ENCODE measurements at regions not wholly inside any gene's neighbourhood (a gene's known extent, or its start where the extent isn't known, plus 50 kb on each side); places are given as distances from the start of the nearest gene placed in this dataset.

DNA sequence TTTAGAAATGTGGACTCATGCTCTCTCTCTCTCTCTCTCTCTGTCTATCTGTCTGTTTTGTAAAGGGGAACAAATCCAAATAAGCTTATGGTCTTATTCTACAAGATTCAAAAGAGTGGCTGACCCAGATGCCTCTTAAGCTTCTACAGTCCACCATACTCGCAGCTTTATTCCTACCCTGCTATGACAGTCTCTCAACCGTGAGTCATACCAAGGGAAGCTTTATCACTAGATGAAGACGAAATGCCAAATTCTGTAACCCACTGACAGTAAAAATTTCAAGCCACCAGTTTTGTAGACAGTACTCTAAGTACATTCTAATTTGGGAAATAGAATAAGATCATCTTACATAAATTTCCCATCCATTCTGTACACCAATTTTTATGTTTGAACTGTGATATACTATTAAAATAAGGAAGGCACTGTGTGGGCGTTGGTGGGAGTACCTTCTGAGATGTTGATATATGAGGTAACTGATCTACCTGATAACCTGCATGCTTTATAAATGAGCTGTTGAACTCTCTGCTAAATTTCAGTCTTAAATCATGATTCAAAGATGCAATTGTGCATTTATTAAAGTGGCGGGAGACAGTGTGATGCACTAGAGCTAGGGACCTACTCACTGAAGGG lies 153.2 kb downstream of the KLF6 start:
- H3K36me3 ChIP-seq = no peaks in the 10 kb centered on the region
- H3K9me3 ChIP-seq = no peaks in the 10 kb centered on the region
- H3K4me1 ChIP-seq = no peaks in the 10 kb centered on the region
- DNase-seq (no peak), ATAC-seq (no peak)
- H3K27me3 ChIP-seq = no peaks in the 10 kb centered on the region
- H3K4me3 ChIP-seq = no peak overlapping the region
- in situ Hi-C loops (cut with MboI; ENCODE audit: low sequenced_read_pairs in 4 of 4) = no loop called here
- TF ChIP-seq, protein P1, sequence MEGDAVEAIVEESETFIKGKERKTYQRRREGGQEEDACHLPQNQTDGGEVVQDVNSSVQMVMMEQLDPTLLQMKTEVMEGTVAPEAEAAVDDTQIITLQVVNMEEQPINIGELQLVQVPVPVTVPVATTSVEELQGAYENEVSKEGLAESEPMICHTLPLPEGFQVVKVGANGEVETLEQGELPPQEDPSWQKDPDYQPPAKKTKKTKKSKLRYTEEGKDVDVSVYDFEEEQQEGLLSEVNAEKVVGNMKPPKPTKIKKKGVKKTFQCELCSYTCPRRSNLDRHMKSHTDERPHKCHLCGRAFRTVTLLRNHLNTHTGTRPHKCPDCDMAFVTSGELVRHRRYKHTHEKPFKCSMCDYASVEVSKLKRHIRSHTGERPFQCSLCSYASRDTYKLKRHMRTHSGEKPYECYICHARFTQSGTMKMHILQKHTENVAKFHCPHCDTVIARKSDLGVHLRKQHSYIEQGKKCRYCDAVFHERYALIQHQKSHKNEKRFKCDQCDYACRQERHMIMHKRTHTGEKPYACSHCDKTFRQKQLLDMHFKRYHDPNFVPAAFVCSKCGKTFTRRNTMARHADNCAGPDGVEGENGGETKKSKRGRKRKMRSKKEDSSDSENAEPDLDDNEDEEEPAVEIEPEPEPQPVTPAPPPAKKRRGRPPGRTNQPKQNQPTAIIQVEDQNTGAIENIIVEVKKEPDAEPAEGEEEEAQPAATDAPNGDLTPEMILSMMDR (IDR thresholded peaks at IDR 0.05 in 4 of 5, conservative IDR thresholded peaks at IDR 0.05 in 1 of 5) = no peak
- H3K27ac ChIP-seq = no peak overlapping the region
- intact Hi-C loops (cut with DNase I; ENCODE audit: low total_unique reads) = no loop called here

DNA sequence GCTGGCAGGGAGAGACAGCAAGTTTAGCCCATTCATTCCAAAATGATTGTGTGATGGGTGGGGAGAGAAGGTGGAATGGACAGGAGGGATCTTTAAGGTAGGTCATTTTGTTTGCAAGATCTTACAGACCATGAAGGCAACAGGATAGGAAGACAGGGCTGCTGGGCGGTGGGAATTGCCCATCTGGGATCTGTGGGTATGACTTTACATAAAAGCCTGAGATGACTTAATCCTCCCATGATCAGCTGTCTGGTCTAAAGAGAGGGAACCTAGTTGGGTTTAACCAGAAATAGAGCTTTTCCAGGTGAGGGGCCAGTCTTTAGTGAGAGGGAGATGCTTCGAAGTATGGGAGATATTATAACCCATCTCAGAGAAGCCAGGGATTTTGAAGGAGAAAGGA lies 153.7 kb downstream of the KLF6 start:
- Histone ChIP-seq H3K4me1 (no peaks in the 10 kb centered on the region), H3K27me3 (no peaks in the 10 kb centered on the region), H3K9me3 (no peaks in the 10 kb centered on the region), H3K4me3 (no peak overlapping the region), H3K27ac (no peak overlapping the region), H3K36me3 (no peaks in the 10 kb centered on the region)
- DNase-seq = no peak
- no peak for ATAC-seq
- in situ Hi-C loops (cut with MboI; ENCODE audit: low sequenced_read_pairs in 4 of 4) (no loop called here), intact Hi-C loops (cut with DNase I; ENCODE audit: low total_unique reads) (no loop called here)
- TF ChIP-seq POLR2A (IDR thresholded peaks at IDR 0.05) = no peak
- TF ChIP-seq, protein P1 (IDR thresholded peaks at IDR 0.05 in 4 of 5, conservative IDR thresholded peaks at IDR 0.05 in 1 of 5) = no peak

DNA sequence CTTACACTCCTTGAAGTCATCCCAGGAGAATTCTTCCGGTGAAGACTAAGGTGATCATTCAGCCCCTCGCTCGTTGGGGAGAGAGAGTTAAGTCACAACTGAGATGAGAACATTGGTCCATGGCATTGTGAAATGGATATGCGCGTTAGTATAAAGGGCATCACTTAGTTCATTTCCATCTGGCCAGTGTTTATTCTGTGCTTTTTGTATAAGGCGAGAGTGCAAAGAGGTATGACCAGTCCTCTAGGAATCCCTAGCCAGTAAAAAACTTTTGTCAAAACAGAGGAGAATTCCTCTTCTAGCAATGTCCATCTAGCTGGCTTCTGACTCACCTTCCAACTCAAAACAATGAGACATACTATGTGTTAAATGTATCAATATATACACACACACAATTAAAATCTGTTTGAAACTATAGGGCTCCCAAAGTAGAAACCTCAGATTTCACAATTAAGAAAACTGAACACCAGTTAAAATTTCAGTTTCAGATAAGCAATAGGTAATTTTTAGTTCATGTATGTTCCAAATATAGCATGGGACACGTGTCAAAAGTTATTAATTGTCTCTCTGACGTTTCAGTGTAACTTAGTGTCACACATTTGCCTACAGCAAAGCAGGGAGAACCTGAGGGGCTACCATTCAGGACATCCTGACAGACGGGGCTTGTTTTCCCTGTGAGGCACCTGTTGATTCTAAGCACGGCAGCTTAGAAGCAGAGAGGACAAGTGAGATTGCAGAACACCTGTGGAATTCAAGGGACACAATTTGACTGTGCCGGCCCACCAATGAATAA lies 158.9 kb downstream of the KLF6 start:
- peaks cover 11 to 22% of the 10 kb centered on the region in 2 donors for H3K4me1 ChIP-seq
- H3K4me3 ChIP-seq = no peak overlapping the region
- intact Hi-C loops (cut with DNase I; ENCODE audit: low total_unique reads) = loop anchor here (10.0 kb wide), 1 partner anchor 149 kb away; no protein-coding TSS in a partner anchor
- in situ Hi-C loops (cut with MboI; ENCODE audit: low sequenced_read_pairs in 4 of 4) = no loop called here
- ATAC-seq (no peak), DNase-seq (no peak)
- no peaks in the 10 kb centered on the region for H3K36me3 ChIP-seq
- TF ChIP-seq POLR2A (IDR thresholded peaks at IDR 0.05) = no peak
- TF ChIP-seq, protein P1 (IDR thresholded peaks at IDR 0.05 in 4 of 5, conservative IDR thresholded peaks at IDR 0.05 in 1 of 5) = no peak
- no peaks in the 10 kb centered on the region for H3K9me3 ChIP-seq
- peak overlapping the region in 1 of 4 donors; percentile 18 for H3K27ac ChIP-seq
- H3K27me3 ChIP-seq = no peaks in the 10 kb centered on the region

DNA sequence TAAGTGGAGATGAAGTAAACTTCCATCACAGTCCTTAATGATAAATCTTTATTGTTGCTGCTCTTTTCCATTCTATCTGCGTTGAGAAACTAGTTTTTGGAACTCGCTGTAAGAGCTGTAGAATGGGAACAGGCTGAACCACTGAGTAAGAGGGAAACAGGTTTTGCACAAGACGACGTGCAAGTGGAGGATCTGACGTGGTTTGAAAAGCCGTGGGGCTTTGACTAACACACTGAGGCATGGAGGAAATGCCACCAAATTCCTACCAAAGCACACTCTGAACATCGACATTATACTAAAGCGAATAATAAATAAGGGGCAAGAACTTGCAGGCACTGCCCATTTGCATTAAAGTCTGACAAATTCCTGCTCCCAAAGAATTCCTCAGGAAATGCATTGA lies 160.6 kb downstream of the KLF6 start:
- TF ChIP-seq, protein P1 (IDR thresholded peaks at IDR 0.05 in 4 of 5, conservative IDR thresholded peaks at IDR 0.05 in 1 of 5) = no peak
- no peak for TF ChIP-seq POLR2A (IDR thresholded peaks at IDR 0.05)
- Histone ChIP-seq H3K27me3 (no peaks in the 10 kb centered on the region), H3K4me3 (peak overlapping the region in 1 of 4 donors; percentile 21), H3K36me3 (no peaks in the 10 kb centered on the region), H3K27ac (peak overlapping the region in 3 of 4 donors; percentile 39 to 55 (median 50)), H3K4me1 (peaks cover 11 to 22% of the 10 kb centered on the region in 2 donors), H3K9me3 (no peaks in the 10 kb centered on the region)
- no peak for DNase-seq
- peak; percentile 39 to 66 for ATAC-seq
- intact Hi-C loops (cut with DNase I; ENCODE audit: low total_unique reads) (loop anchor here (10.0 kb wide), 1 partner anchor 150 kb away; no protein-coding TSS in a partner anchor), in situ Hi-C loops (cut with MboI; ENCODE audit: low sequenced_read_pairs in 4 of 4) (no loop called here)

Data from gastrocnemius medialis (tissue), 4 donors.